ENCODE measurements at regions not wholly inside any gene's neighbourhood (a gene's known extent, or its start where the extent isn't known, plus 50 kb on each side); places are given as distances from the start of the nearest gene placed in this dataset.
"Not testable (repeated sequence)": the region's sequence is repeated elsewhere in the genome, so short reads cannot be mapped to it uniquely, and the experiment has no call there.

DNA sequence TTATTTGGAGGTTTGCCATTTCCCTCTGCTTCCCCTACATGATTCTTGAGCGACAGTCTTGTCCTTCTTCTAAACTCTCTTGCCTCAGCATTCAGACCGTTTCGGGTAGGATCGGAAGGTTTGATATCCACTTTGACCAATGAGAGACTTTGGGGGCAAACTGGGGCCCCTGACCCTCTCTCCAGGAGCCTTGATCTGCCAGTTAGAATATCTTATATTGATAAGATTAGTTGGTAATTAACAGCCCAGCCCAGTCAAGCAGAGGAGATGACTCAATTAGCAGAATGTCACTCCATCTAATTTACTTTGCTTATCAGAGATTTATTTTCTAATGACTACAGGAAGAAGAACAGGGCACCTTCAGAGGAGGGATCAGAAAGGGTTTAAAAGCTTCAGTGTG, 532.8 kb downstream of the XYLT1 start:
- no peak for DNase-seq

DNA sequence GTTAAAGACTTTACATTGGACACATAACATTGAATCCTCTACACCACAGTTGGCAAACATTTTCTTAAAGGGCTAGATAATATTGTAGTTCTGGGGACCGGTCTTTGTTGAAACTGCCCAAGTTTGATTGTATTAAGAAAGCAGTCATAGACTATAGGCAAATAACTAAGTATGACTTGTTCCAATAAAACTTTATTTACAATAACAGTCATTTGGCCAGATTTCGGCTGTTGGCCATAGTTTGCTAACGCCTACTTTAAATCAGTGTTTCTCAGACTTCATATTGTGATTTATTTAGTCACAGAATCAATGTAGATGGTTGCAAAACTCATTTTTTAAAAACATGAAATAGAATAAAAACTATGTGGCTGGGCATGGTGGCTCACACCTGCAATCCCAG, 531.8 kb downstream of the XYLT1 start:
- no peak for DNase-seq

DNA sequence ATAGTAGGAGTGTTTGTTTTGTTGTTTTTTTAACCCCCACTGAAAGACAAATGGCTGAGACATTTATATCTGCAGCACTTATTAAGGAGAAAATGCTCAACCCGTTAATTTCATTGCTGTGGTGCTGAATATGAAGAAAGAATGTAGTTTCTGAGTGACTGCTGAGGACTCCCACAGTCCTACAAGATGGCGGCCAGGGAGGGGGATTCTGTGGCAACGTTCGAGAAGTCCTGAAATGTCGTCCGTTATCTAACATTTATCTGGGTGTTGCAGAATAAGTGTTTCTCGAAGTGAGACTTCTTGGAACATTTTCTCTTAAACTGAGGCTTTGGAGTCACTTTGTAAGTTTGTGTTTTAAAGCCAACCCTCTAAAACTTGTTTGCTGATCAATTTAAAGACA, 530.4 kb downstream of the XYLT1 start:
- no peak for DNase-seq

DNA sequence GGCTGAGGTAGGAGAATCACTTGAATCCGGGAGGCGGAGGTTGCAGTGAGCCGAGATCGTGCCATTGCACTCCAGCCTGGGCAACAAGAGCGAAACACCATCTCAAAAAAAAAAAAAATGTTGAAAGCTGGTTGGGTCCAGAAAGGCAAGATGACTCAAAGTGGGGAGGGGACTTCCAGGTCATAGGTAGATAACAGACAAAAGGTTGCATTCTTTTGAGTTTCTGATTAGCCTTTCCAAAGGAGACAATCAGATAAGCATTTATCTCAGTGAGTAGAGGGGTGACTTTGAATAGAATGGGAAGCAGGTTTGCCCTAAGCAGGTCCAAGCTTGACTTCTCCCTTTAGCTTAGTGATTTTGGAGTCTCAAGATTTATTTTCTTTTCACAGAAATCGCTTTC, 527.9 kb downstream of the XYLT1 start:
- DNase-seq = not testable (repeated sequence)

DNA sequence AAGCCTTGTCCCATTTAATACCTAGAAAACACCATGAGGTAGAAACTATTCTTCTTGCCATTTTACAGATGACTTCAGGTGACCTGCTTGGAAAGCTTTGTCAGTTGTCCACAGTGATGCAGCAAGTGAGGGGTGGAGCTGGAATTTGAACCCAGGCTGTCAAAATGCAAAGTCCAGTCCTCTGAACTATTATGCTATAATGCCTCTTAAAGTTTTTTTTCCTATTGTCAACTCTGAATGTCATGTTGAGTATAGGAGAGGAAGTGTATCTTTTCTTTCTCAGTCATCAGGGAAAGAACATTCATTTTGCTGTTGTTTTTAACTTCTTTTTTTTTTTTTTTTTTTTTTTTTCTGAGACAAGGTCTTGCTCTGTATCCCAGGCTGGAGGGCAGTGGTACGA, 525.6 kb downstream of the XYLT1 start:
- DNase-seq = no peak

DNA sequence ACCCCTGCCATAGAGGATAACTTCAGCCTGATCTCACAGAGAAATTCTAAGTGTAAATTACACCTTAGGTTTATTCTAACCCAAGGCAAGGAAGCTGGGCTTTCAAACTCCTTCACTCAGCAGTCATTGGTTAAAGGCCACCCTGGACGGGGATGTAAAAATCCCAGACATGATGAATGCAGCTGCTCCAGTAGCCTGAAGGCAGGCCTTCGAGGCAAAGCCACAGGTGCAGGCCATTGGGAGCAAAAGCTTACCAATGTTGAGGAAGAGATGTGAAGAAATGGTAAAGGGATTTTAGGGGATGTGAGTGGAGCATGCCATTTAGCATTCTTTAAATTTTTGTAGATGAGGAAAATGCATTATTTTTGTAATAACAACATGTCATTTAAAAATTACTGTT, 514.4 kb downstream of the XYLT1 start:
- DNase-seq = no peak

DNA sequence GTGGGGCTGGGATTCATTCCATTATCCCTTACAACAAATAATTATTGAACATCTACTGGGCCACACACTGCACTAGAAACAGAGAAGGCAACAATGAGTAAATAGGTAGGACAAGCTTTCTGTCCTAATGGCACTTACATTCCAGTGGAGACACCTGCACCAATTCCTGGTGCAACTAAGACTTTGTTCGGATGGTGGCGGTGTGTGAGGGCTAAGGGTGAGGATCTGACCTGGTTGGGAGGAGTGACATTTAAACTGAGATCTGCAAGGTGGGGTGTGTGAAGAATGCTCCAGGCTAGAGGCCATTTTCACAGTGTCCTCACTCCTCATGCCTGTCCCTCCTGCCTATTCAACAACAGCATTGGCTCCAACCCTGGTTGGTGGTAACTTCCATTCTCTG, 510.0 kb downstream of the XYLT1 start:
- DNase-seq = no peak

DNA sequence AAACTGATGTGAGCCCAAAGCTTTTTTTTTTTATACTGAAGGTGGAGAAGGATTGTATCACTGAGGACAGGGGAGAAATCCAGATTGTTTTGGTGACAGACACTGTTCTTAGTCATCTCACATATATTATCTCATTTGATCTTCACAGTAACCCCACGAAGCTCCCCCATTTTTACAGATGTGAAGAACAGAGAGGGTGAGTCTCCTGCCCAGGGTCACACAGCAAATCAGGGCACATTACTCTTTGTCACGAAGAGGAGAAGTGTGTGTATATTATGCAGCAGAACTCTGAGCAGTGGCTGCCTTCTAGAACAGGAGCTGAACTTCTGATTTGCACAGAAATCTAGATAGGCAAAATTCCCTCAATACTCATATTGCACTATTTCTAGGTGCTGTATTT, 504.3 kb downstream of the XYLT1 start:
- no peak for DNase-seq

DNA sequence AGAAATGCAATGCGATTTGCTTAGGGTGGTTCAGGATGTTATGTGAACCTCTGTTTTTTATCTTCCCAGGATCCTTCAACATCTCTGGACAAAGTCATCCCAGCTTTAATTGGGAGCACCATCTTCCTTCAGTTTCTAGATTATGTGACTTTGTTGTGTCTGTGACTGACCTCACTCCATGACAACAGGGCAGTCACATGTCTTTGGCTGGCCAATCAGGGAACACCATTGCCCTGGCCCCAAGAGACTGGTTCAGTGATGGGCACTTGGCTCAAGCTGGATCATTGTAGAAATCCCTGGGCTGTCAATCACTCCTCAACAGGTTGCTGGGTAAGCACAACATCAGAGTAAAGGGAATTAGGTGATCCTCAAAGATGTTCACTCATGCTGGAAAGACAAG, 499.7 kb downstream of the XYLT1 start:
- no peak for DNase-seq

DNA sequence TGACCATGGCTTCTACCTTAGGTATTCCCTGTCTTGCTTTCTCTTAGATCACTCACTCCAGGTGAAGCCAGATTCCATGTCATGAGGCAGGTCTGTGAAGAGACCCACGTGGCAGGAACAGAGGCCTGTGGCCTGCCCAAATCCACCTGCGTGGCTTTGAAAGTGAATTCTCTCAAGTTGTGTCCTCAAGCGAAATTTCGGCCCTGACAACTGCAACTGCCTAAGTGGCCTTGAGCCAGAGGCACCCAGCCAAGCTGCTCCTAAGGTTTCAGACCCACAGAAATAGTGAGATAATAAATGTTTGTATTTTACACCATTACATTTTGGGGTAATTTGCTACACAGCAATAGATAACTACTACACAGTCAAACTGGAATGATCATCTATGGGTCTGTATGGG, 497.9 kb downstream of the XYLT1 start:
- no peak for DNase-seq

DNA sequence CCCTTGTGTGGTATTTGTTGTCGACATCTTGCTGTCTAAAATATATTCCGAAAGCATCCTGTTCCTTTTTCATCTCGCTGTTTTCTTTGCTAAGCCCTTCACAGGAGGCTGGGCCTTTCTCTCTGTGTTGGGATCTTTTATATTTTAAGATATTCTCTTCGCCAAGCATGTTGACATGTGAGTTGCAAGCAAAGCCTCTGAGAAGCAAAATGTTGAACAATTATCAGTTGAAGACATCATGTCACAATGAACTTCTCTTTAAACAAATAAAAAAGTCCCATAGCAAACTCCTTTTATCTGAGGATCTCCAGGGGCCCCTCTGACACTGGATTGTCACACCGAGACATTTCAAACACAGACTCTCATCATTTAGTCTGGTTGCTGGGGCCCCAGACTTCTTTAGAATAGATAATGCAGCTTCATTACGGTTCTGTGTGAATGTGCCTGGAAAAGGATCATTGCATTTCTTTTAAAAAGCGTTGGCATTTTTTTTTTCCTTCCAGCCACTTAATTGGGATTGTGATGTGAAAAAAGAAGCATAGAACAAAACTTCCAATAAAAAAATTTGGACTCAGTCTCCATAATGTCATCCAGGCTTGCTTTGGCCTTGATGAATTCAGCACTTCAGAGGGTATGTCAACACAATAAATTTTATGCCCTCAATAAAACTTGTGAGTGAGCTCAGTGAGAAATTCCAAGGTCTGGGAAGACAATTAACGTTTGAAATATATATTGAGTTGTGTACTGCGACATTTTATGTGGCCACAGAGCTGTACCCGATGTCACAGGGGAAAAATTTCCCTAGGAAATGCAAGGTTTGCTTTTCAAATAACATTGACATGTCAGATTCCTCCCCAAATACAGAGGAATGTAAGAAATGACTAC, 496.8 kb downstream of the XYLT1 start:
- no peak for DNase-seq

DNA sequence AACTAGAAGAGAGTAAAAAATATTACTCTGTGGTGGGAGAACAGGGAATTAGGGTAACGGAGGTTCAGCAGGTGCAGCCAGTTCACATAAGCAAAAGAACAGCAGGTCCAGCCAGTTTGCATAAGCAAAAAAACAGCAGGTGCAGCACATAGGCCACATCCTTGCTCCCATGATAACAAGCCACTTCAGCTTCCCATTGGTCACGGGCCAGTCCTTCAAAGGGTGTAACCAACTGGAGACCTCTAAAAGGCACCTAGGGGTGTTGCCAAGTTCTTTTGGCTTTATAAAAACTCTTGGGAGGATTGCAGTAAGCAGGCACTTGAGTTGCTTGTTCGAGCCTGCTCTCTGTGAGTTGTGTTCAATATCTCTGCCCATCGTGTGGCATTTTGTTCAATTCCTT, 488.1 kb downstream of the XYLT1 start:
- DNase-seq = no peak

DNA sequence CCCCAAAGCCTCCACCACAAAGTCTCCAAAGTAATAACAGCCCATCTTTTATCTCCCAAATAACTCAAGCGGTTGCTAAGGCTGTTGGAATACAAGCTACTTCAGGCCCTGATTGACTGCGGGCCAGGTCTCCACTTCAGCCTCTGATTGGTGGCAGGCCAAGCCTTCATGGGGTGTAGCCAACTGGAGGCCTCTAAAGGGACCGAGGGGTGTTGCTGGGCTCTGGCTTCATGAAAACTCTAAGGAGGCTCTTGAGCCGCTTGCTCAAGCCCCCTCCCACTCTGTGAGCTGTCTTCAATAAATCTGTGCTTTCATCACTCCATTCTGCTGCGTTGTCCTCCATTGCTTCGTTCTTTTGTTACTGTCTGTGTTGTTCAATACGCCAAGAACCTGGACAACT, 487.2 kb downstream of the XYLT1 start:
- DNase-seq = no peak

DNA sequence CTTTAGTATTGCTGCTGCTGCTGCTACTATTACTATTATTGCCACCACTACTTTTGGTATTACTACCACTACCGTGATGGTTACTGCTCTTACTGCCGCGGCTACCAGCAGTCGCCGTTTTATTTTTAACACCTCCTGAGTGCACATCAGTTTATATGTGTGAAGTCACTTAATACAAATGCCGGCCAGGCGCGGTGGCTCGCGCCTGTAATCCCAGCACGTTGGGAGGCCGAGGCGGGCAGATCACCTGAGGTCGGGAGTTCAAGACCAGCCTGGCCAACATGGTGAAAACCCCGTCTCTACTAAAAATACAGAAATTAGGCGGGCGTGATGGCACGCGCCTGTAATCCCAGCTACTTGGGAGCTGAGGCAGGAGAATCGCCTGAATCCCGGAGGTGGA, 486.7 kb downstream of the XYLT1 start:
- DNase-seq = not testable (repeated sequence)

DNA sequence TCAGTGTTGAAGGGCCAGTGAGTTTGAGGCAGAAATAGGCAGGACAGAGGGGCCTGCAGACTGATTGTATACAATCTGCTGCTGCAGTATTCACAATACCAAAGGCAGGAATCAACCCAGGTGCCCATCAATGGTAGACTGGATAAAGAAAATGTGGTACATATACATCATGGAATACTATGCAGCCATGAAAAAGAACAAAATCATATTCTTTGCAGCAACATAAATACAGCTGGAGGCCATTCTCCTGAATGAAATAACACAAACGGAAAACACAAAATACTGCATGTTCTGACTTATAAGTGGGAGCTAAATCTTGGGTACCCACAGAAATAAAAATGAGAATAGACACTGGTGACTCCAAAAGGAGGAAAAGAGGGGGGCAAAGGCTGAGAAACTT, 485.1 kb downstream of the XYLT1 start:
- DNase-seq = no peak

DNA sequence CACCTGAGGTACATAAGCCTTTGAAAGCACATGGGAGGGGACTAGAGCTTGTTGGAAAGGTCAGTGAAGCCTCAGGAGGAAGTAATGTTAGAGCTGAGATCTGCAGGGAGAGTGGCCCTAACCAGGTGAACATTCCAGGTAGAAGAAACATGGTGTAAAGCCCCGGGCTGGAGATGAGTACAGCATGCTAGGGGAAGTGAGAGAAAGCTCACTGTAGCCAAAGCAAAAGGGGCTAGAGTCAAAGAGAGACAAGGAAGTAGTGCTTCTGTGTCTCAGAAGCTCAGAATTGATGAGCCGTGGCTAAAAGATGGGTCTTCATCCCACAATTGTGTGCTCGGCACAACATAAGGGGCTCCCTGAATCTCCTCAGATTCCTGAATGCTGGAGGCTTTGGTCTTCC, 481.8 kb downstream of the XYLT1 start:
- DNase-seq = no peak

DNA sequence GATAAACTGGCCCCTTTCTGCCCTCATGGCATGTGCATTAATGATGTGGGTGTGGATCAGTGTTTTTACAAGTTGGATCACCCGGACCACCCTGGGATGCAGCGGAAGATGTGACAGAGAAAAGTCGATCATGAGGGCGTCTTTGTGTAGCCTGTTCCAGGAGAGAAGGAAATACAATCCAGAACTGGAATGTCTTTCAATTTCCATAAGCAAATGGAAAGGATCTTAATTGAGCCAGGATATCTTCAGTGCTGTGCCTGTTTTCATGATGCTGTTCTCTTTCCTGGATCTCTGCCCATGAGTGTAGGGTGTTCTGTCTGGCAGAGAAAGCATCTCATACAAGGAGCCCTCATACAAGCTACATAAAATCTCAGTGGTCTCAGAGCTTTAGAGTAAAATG, 481.4 kb downstream of the XYLT1 start:
- DNase-seq = no peak

DNA sequence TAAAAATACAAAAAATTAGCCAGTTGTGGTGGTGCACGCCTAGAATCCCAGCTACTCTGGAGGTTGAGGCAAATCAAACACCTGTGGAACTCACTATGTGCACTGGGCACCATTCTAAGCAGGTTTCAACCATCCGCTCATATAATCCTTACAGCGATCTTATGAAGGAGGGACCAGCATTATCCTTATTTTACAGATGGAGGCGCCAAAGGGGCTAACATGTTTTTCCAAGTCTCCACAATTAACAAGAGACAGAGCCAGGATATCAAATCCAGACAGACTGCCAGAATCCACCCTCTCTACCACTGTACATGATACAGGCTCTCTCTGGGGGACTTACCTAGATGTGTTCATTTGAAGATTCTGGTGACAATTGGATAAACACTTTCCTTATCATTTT, 479.0 kb downstream of the XYLT1 start:
- no peak for DNase-seq

DNA sequence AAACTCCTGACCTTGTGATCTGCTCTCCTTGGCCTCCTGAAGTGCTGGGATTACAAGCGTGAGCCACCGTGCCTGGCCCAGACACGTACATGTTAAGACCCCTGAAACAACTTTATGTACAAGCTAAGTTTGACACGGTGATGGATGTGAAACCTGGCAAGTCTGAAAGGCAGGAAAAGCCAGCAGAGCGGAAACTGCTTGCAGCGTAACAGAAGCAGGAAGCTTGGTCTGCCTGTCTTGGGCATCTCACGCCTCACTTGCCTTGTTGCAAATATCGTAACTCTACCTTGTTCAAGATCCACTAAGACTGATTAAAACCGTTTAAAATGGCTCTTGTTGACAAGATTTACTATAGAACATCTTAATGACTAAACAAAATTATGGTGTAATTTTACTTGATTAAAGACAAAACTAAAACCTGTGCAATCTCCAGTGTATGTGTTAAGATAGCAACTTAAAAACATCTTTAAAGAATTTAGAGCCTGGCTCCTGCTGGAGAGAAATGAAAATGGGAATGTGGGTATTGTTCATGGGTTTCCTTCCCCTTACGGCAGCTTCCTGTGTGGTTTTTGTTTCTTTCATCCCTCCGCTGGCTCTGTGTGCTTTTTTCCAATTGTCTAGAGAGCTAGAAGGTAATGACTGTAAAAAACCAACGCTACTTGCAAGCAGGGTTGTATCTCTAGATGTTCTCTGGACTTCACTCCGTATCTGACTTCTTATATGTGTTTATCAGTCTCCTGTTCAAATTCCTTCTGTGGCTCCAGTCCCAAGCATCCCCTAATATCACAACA, 477.6 kb downstream of the XYLT1 start:
- no peak for DNase-seq

DNA sequence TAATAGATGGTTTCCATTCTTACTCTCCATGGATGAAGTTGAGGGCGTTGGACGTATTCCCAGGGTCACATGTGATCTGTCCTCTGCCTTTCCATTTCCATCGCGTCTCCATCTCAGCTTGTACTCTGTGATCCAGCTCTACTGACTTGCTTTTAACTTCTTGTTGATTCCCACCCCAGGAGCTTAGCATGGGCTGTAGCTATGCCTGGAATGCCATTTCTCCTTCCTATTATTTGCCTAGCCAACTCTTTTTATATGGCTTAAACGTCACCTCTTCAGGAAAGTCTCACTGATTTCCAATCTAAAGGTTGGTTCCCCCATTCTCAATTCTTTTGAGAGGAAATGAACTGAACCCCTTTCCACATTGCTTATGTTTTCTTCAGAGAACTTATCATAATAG, 475.9 kb downstream of the XYLT1 start:
- DNase-seq = no peak

DNA sequence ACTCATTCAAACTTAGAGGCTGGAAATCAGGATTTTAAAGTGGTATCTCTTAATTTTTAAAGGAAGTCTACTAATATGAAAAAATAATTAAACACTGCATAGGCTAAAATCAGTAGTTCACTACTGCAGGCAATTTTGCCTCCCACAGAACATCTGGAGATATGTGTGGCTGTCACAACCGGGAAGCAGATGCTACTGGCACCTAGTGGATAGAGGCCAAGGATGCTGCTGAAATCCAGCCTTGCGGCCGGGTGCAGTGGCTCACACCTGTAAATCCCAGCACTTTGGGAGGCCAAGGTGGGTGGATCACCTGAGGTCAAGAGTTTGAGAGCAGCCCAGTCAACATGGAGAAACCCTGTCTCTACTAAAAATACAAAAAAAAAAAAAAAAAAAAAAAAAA, 473.9 kb downstream of the XYLT1 start:
- DNase-seq = no peak

DNA sequence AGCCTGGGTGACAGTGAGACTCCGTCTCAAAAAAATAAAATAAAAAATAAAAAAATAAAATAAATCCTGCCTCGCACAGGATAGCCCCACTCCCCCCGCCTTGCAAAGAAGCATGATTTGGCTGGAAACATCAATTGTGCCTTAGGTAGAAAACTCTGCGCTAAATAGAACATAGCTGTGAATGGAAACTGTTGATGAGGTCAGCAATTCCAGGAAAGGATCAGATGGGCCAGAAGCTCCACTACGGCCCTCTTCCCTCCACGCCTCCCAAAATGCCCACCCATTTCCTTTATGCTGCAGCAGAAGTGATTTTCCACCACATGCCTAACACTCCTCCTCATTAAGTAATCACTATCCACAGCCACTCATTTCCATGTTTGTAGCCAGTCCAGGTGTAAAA, 473.4 kb downstream of the XYLT1 start:
- no peak for DNase-seq

DNA sequence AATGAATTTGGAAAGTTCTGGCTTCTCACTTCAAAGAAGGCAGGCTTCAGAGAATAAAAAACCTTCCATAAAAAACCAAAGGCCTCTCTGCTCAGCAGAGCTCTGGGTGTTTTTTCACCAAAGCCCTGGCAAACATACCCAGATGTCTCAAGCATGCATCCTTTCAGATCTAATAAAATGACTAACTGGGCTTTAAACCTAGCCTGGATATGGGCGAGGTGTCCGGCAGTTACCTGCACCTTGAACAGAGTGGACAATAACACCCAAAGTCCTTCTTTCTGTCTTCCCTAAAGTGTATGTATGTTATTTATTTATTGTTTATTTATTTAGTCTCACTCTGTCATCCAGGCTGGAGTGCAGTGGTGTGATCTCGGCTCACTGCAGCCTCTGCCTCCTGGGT, 469.3 kb downstream of the XYLT1 start:
- DNase-seq = no peak

DNA sequence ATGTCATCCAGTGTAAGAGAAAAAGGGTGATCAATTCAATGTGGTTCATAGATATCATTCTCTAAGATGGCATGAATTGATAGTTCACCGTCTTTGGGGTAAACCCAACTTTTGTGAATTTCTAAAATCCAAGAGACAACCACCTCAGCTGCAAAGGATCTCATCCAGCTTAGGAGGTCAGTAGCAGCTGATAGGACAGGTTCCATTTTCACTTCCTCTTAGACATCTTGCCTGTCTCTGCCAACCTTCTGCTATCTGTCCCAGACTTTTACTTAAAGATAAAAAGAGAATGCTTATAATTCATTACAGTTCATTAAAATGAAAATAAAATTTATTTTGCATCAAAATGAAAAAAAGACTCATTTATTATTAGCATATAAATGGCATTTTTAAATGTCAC, 468.2 kb downstream of the XYLT1 start:
- DNase-seq = no peak

All from skin of body (tissue), 1 donor.